Astrocyte of the cerebellum (primary cell): ENCODE measurements at regions not wholly inside any gene's neighbourhood (a gene's known extent, or its start where the extent isn't known, plus 50 kb on each side); places are given as distances from the start of the nearest gene placed in this dataset.
"Not testable (repeated sequence)": the region's sequence is repeated elsewhere in the genome, so short reads cannot be mapped to it uniquely, and the experiment has no call there.

ENCODE experiments used
- DNase-seq: peaks from one replicate; pipeline ENCODE4 v3.0.0-alpha.2; 2011; ENCODE audit warnings: low read depth
- H3K4me3 ChIP-seq: 2 replicates; pipeline ENCODE4 v1.5.1; 2011; ENCODE audit warnings: mild to moderate bottlenecking, low read depth, low read length, moderate library complexity
- in situ Hi-C: cut with HindIII; loops from 2 replicates; pipeline ENCODE4 v1.10.0; 2017; ENCODE audit warnings: low sequenced_read_pairs

- DNase-seq, in situ Hi-C loops, H3K4me3 ChIP-seq: not testable (repeated sequence)
Measured at GRCh38 chr9:67635067-67635466, 223.7 kb upstream of the ANKRD20A1 start.

GRCh38 chr9:67611900-67612299 is 246.8 kb upstream of the ANKRD20A1 start:
- H3K4me3 ChIP-seq, in situ Hi-C loops: not testable (repeated sequence)

GRCh38 chr9:67609872-67610271 is 248.9 kb upstream of the ANKRD20A1 start:
- DNase-seq, in situ Hi-C loops, H3K4me3 ChIP-seq: not testable (repeated sequence)

More at GRCh38 chr9:67611900-67612299, 246.8 kb upstream of the ANKRD20A1 start:
- DNase-seq: not testable (repeated sequence)

GRCh38 chr9:67609435-67609834 is 249.3 kb upstream of the ANKRD20A1 start:
- in situ Hi-C loops: not testable (repeated sequence)

GRCh38 chr9:67605113-67605512 is 253.6 kb upstream of the ANKRD20A1 start:
- DNase-seq, in situ Hi-C loops, H3K4me3 ChIP-seq: not testable (repeated sequence)

More at GRCh38 chr9:67609435-67609834, 249.3 kb upstream of the ANKRD20A1 start:
- H3K4me3 ChIP-seq, DNase-seq: not testable (repeated sequence)

GRCh38 chr9:67603609-67604008 is 255.1 kb upstream of the ANKRD20A1 start:
- in situ Hi-C loops, H3K4me3 ChIP-seq, DNase-seq: not testable (repeated sequence)

- H3K4me3 ChIP-seq, DNase-seq, in situ Hi-C loops: not testable (repeated sequence)
Measured at GRCh38 chr9:67592424-67592823, 266.3 kb upstream of the ANKRD20A1 start.

GRCh38 chr9:67555874-67556273 is 302.9 kb upstream of the ANKRD20A1 start:
- H3K4me3 ChIP-seq, DNase-seq, in situ Hi-C loops: not testable (repeated sequence)

- in situ Hi-C loops, H3K4me3 ChIP-seq, DNase-seq: not testable (repeated sequence)
Measured at GRCh38 chr9:67550044-67550443, 308.7 kb upstream of the ANKRD20A1 start.

- in situ Hi-C loops, DNase-seq, H3K4me3 ChIP-seq: not testable (repeated sequence)
Measured at GRCh38 chr9:67529834-67530233, 328.9 kb upstream of the ANKRD20A1 start.

GRCh38 chr9:67516938-67517337 is 341.8 kb upstream of the ANKRD20A1 start:
- DNase-seq, in situ Hi-C loops, H3K4me3 ChIP-seq: not testable (repeated sequence)

GRCh38 chr9:67514587-67514986 is 344.1 kb upstream of the ANKRD20A1 start:
- H3K4me3 ChIP-seq, DNase-seq, in situ Hi-C loops: not testable (repeated sequence)

- H3K4me3 ChIP-seq, DNase-seq, in situ Hi-C loops: not testable (repeated sequence)
Measured at GRCh38 chr9:67503728-67504369, 354.9 kb upstream of the ANKRD20A1 start.

GRCh38 chr9:67492028-67492427 is 366.7 kb upstream of the ANKRD20A1 start:
- DNase-seq, in situ Hi-C loops, H3K4me3 ChIP-seq: not testable (repeated sequence)

- H3K4me3 ChIP-seq, DNase-seq, in situ Hi-C loops: not testable (repeated sequence)
Measured at GRCh38 chr9:67477465-67477864, 381.3 kb upstream of the ANKRD20A1 start.

- in situ Hi-C loops, DNase-seq, H3K4me3 ChIP-seq: not testable (repeated sequence)
Measured at GRCh38 chr9:67470739-67471138, 388.0 kb upstream of the ANKRD20A1 start.

GRCh38 chr9:67468326-67468725 is 390.4 kb upstream of the ANKRD20A1 start:
- H3K4me3 ChIP-seq, DNase-seq, in situ Hi-C loops: not testable (repeated sequence)

GRCh38 chr9:67461796-67462757 is 396.7 kb upstream of the ANKRD20A1 start:
- H3K4me3 ChIP-seq, in situ Hi-C loops, DNase-seq: not testable (repeated sequence)
